ENCODE measurements at regions not wholly inside any gene's neighbourhood (a gene's known extent, or its start where the extent isn't known, plus 50 kb on each side); places are given as distances from the start of the nearest gene placed in this dataset.
"Not testable (repeated sequence)": the region's sequence is repeated elsewhere in the genome, so short reads cannot be mapped to it uniquely, and the experiment has no call there.

DNA sequence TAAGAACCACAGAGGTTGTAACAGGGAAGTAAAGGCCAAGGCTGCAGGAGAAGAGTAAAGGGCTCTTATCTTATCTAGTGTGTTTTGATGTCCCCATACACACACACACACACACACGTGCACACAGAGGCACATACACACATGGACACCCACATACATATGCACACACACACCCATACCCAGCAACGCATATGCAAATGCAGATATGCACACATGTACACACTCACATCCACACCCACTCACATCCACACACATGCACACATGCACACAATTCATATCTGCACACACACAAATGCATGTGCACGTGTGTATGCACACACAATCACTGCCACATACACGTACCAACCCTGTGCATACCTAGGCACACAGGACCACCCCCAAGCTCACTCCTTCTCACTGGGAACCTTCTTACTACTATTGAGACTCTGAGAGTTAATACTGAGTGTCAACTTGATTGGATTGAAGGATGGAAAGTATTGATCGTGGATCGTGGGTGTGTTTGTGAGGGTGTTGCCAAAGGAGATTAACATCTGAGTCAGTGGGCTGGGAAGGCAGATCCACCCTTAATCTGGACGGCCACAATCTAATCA lies 99.0 kb upstream of the AKAP13 start:
- Mint-ChIP-seq H3K9me3 (no peaks in the 10 kb centered on the region), H3K27ac (no peak overlapping the region), H3K36me3 (ENCODE audit: low read depth) (no peaks in the 10 kb centered on the region), H3K27me3 (ENCODE audit: low read depth) (peaks cover 13% of the 10 kb centered on the region), H3K4me3 (no peak overlapping the region), H3K4me1 (ENCODE audit: low read depth) (peaks cover 10% of the 10 kb centered on the region)
- DNase-seq (ENCODE audit: low spot score), result no peak

DNA sequence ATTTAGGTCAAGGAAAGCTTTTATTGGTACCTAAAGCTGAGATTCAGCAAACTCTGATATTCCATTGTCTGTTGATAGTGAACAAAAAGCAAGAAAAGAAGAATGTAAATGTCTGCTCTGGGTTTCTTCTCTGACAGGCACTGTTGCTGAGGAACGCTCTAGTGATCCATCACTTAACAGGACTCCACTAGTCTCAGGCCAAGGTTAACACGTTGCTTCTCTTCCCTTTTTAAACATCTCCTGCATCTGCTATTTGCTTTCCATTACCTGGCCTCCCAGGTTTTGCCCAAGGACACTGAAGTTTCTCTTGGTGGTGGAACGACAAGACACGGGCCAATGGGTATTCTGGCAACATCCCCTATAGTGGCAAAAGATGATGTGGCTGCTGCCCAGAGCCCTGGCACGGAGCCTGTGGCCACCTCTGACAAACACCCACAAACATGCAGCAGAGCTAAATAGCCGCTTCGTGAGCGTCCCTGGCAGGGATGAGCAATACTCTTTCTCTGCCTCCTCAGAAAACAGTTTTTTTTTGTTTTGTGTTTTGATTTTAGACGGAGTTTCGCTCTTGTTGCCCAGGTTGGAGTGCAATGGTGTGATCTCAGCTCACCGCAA lies 97.8 kb upstream of the AKAP13 start:
- no peak for DNase-seq (ENCODE audit: low spot score)
- H3K27me3 Mint-ChIP-seq (ENCODE audit: low read depth), result peaks cover 19% of the 10 kb centered on the region
- no peaks in the 10 kb centered on the region for H3K36me3 Mint-ChIP-seq (ENCODE audit: low read depth)
- no peak overlapping the region for H3K4me3 Mint-ChIP-seq
- no peaks in the 10 kb centered on the region for H3K9me3 Mint-ChIP-seq
- peaks cover 10% of the 10 kb centered on the region for H3K4me1 Mint-ChIP-seq (ENCODE audit: low read depth)
- H3K27ac Mint-ChIP-seq, result no peak overlapping the region

DNA sequence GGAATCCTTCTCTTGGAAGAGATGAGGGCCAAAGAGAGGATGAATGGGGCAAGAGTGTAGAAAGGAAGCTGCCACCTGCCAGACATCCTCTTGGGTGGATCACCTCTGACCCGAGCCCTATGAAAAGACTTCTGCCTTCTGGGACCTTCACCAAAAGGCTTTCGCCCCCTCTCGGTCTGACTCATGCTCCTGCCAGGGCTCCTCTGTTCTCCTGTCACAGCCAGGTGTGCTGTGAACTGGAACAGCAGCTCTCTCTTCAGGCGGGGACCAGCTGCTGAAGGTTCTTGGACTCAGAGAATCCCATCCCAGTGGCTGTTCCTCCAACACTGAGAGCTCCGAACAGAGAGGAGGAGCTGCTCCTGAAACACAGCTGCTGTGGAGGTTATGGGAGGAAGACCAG lies 96.6 kb upstream of the AKAP13 start:
- H3K27me3 Mint-ChIP-seq (ENCODE audit: low read depth), result peaks cover 26% of the 10 kb centered on the region
- not testable (repeated sequence) for H3K4me1 Mint-ChIP-seq (ENCODE audit: low read depth); H3K36me3 Mint-ChIP-seq (ENCODE audit: low read depth); H3K9me3 Mint-ChIP-seq; DNase-seq (ENCODE audit: low spot score); H3K4me3 Mint-ChIP-seq; H3K27ac Mint-ChIP-seq

DNA sequence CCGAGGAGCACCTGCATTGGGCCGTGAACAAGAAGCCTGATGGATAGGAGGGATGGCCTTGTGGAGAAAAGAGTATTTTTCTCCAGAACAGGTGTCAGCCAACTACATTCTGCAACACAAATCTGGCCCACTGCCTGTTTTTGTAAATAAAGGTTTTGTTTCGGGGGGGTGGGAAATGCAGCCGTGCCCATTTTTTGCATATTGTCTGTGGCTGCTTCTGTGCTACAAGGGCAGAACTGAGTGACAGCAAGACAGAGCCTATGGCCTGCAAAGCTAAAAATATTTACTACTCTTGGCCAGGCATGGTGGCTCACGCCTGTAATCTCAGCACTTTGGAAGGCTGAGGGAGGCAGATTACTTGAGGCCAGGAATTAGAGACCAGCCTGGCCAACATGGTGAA lies 95.9 kb upstream of the AKAP13 start:
- no peaks in the 10 kb centered on the region for H3K36me3 Mint-ChIP-seq (ENCODE audit: low read depth)
- H3K27ac Mint-ChIP-seq, result no peak overlapping the region
- no peak overlapping the region for H3K4me3 Mint-ChIP-seq
- peaks cover 8% of the 10 kb centered on the region for H3K4me1 Mint-ChIP-seq (ENCODE audit: low read depth)
- H3K27me3 Mint-ChIP-seq (ENCODE audit: low read depth), result peaks cover 27% of the 10 kb centered on the region
- no peaks in the 10 kb centered on the region for H3K9me3 Mint-ChIP-seq
- DNase-seq (ENCODE audit: low spot score), result no peak

DNA sequence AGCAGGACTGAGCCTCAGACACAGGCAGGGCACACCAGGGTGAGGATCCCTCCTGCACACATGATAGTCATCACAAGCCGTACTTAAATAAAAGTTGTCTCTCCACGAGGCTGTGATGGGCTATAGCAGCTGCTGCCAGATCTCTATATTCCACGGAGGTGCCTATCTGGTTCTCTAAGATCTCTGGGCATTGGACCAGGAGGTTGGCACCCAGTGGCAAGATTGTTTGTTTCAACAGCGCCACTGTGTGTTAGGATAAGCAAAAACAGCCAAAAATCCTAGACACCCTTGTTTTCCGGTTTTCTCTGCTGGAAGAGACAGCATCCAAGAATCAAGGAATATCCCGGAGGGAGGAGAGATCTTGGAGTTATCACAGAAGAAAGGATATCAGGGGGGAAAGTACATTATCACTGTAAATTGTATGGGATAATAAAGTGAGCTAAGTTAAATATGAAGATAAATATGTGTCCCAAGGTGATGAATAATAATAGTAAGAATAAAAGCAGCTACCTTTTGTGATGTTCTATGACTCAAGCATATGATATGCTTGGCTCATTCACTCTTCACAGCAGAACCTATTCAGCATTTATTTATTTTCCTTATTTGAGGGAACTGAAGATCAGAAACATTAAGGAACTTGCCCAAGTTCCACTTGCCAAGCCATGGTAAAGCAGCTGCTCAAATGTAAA lies 90.6 kb upstream of the AKAP13 start:
- Mint-ChIP-seq H3K9me3 (no peaks in the 10 kb centered on the region), H3K4me3 (no peak overlapping the region), H3K27ac (no peak overlapping the region), H3K27me3 (ENCODE audit: low read depth) (peaks cover 39% of the 10 kb centered on the region), H3K4me1 (ENCODE audit: low read depth) (no peaks in the 10 kb centered on the region), H3K36me3 (ENCODE audit: low read depth) (no peaks in the 10 kb centered on the region)
- DNase-seq (ENCODE audit: low spot score), result no peak

DNA sequence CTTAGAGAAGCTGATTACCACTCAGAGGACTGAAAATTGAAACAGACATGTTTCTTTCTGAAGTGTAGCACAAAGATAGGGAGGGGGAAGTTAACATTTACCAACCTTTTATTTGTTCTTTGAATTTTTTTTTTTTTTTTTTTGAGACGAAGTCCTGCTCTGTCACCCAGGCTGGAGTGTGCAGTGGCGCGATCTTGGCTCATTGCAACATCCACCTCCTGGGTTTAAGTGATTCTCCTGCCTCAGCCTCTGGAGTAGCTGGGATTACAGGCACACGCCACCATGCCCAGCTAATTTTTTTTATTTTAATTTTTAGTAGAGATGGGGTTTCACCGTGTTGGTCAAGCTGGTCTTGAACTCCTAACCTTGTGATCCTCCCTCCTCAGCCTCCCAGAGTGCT lies 87.8 kb upstream of the AKAP13 start:
- H3K4me3 Mint-ChIP-seq; H3K9me3 Mint-ChIP-seq; DNase-seq (ENCODE audit: low spot score); H3K27ac Mint-ChIP-seq; H3K36me3 Mint-ChIP-seq (ENCODE audit: low read depth): not testable (repeated sequence)
- H3K4me1 Mint-ChIP-seq (ENCODE audit: low read depth), result peaks cover 14% of the 10 kb centered on the region
- H3K27me3 Mint-ChIP-seq (ENCODE audit: low read depth), result peaks cover 26% of the 10 kb centered on the region

DNA sequence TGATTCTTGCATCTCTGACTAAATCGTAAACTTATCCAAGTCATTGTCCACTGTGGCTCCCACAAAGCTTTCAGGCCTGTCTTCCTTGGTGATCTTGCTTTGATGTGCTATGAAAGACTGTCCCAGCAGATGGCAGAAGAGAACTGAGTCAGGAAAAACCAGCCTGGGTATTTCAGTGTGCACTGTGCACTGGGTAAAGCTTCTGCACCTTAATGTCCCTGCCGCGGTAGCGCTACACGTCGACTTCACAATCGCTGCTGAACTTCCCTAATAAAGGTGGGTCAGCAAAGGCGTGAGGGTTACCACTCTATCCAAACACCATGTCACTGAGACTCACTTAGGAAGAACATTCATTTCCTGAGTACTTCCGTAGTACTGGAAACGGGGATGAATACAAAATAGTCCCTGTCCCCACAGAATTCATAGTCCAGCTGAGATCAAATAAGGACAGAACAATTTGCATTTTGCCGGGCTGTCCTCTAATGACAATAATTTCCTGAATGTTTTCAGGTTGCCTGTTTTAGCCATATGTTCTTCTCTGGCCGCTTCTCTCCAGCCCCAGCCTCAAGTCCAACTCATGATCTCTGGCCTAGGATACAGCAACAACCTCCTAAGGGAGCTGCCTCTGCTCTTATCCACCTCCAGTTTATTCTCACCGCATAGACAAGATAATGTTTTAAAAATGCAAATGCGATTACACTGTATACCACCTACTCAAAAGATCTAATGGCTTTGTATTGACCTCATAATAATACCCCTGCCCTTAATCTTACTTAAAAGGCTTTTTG lies 83.6 kb upstream of the AKAP13 start:
- no peaks in the 10 kb centered on the region for H3K9me3 Mint-ChIP-seq
- peaks cover 18% of the 10 kb centered on the region for H3K4me1 Mint-ChIP-seq (ENCODE audit: low read depth)
- peak; percentile 65 for DNase-seq (ENCODE audit: low spot score)
- peak overlapping the region; percentile 58 for H3K4me3 Mint-ChIP-seq
- no peak overlapping the region for H3K27ac Mint-ChIP-seq
- no peaks in the 10 kb centered on the region for H3K36me3 Mint-ChIP-seq (ENCODE audit: low read depth)
- peaks cover 4% of the 10 kb centered on the region for H3K27me3 Mint-ChIP-seq (ENCODE audit: low read depth)

DNA sequence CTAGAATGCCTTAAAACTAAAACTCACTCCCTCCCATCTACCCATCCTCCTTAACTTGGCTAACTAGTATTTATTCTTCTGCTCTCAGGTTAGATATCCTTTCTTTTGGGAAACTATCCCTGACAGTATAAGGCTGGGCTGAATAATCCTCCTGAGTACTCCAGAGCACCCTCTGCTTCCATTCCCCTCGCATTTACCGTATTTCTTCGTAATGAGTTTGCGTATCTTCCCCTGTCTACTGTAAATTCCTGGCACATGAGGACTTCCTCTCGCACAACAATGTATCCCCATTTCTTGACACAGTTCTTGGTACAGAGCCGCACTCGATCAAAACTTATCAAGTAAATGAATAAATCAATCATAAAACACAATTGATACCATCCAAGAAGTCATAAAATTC lies 82.9 kb upstream of the AKAP13 start:
- no peaks in the 10 kb centered on the region for H3K36me3 Mint-ChIP-seq (ENCODE audit: low read depth)
- no peak overlapping the region for H3K4me3 Mint-ChIP-seq
- no peak overlapping the region for H3K27ac Mint-ChIP-seq
- no peak for DNase-seq (ENCODE audit: low spot score)
- no peaks in the 10 kb centered on the region for H3K9me3 Mint-ChIP-seq
- no peaks in the 10 kb centered on the region for H3K27me3 Mint-ChIP-seq (ENCODE audit: low read depth)
- peaks cover 21% of the 10 kb centered on the region for H3K4me1 Mint-ChIP-seq (ENCODE audit: low read depth)

DNA sequence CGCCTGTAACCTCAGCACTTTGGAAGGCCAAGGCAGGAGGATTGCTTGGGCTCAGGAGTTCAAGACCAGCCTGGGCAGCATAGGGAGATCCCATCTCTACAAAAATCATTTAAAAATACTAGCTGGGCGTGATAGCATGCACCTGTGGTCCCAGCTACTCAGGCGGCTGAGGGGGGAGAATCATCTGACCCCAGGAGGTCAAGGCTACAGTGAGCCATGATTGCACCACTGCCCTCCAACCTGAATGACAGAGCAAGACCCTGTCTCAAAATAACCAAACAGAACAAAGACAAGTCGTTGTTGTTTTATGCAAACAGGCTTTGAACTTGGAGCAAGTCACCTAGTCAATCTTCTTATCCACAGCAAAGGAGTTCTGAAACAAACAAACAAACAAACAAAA lies 82.0 kb upstream of the AKAP13 start:
- H3K27me3 Mint-ChIP-seq (ENCODE audit: low read depth), result no peaks in the 10 kb centered on the region
- peaks cover 21% of the 10 kb centered on the region for H3K4me1 Mint-ChIP-seq (ENCODE audit: low read depth)
- H3K27ac Mint-ChIP-seq, result no peak overlapping the region
- H3K4me3 Mint-ChIP-seq, result no peak overlapping the region
- H3K36me3 Mint-ChIP-seq (ENCODE audit: low read depth), result no peaks in the 10 kb centered on the region
- DNase-seq (ENCODE audit: low spot score), result no peak
- no peaks in the 10 kb centered on the region for H3K9me3 Mint-ChIP-seq

DNA sequence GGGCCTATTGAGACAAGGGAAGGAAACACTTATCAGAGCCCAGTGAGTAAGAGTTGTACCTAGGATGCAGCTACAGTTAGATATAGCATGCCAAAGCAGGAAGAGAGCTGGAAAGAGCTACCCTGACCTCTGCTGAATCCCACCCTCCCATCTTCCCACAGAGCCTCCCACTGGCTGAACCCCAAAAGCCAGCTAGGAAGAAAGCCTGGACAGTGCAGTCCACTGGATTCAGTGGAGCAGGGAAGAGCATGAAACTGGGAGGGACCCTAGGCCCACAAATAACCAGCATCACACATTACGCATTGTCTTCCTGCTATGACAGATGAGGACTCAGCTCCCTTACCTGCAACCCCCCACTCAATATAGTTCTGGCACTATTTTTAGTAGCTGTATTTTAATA lies 81.5 kb upstream of the AKAP13 start:
- Mint-ChIP-seq H3K36me3 (ENCODE audit: low read depth) (no peaks in the 10 kb centered on the region), H3K4me1 (ENCODE audit: low read depth) (peaks cover 21% of the 10 kb centered on the region), H3K9me3 (no peaks in the 10 kb centered on the region), H3K4me3 (no peak overlapping the region), H3K27ac (no peak overlapping the region), H3K27me3 (ENCODE audit: low read depth) (no peaks in the 10 kb centered on the region)
- DNase-seq (ENCODE audit: low spot score), result no peak

DNA sequence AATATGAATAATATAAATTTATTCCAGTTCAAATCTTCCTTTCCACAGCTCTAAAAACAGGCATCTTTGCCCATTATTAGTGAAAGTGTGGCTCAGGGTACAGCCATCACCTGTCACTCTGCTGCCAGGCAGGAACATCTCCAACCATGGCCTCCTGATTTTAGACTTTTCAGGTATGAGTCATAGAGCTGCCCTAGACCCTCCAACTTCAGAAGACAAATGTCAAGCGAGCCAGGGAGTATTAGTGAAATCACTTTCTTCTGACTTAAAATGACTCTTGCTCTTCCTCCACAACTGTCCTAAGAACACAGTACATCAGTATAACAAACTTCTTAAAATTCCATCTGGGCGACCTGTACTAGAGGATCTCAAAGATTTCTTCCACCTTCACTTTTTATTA lies 78.1 kb upstream of the AKAP13 start:
- no peak for DNase-seq (ENCODE audit: low spot score)
- Mint-ChIP-seq H3K4me3 (no peak overlapping the region), H3K27ac (no peak overlapping the region), H3K9me3 (no peaks in the 10 kb centered on the region), H3K4me1 (ENCODE audit: low read depth) (peaks cover 18% of the 10 kb centered on the region), H3K36me3 (ENCODE audit: low read depth) (no peaks in the 10 kb centered on the region), H3K27me3 (ENCODE audit: low read depth) (no peaks in the 10 kb centered on the region)

DNA sequence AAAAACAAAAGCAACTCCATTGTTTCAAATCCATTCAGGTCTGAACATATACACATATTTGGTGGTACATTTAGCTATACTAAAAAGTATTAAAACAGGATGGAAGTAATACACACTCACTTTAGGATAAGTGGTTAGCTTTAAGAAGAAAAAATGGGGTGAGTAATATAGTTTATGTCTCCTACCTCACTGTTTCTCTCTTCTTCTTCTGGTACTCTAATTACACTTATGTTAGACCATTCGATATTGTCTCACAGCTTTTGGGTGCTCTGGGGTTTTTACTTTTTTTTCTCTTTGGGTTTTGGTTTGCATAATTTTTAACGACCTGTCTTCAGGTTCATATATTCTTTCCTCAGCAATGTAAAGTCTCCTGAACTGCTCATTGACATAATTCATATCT lies 75.4 kb upstream of the AKAP13 start:
- H3K9me3 Mint-ChIP-seq, result peaks cover 3% of the 10 kb centered on the region
- no peak overlapping the region for H3K27ac Mint-ChIP-seq

DNA sequence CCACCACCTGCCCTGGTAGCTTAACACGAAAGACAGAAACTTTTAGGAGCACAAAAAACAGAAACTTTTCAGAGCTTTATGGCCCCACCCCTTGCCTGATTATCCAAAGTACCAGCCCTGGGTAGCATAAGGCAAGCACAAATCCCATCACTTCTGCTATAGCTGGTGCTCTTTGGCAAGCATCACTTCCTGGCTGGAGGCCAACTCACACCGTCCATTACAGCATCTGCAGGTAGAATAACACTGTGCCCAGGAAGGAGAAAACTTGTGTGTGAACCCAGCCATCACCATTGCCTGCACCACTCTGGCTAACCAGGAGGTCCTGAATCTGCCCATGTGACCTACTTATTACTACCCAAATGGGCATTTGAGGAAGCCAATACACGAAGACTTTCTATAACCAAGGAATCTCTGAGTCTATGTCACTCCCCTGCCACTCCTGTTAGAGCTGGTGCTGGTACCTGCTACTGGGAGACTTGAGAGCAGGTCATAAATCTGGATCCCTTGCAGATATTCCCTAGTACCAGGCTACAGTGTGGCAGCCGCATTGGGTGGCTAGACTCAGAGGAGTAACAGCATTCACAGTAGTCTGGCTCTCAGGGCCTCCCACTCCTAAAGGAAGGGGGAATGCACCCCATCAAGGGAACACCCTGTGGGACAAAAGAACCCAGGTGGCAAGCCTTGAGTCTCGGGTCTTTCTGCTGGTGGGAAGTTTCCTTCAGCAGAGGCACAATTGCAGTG lies 73.3 kb upstream of the AKAP13 start:
- no peak for DNase-seq (ENCODE audit: low spot score)

More for the DNA sequence above, 75.4 kb upstream of the AKAP13 start:
- H3K4me3 Mint-ChIP-seq, result no peak overlapping the region
- H3K36me3 Mint-ChIP-seq (ENCODE audit: low read depth), result peaks cover under 1% of the 10 kb centered on the region
- peaks cover 27% of the 10 kb centered on the region for H3K4me1 Mint-ChIP-seq (ENCODE audit: low read depth)
- H3K27me3 Mint-ChIP-seq (ENCODE audit: low read depth), result no peaks in the 10 kb centered on the region
- DNase-seq (ENCODE audit: low spot score), result no peak

DNA sequence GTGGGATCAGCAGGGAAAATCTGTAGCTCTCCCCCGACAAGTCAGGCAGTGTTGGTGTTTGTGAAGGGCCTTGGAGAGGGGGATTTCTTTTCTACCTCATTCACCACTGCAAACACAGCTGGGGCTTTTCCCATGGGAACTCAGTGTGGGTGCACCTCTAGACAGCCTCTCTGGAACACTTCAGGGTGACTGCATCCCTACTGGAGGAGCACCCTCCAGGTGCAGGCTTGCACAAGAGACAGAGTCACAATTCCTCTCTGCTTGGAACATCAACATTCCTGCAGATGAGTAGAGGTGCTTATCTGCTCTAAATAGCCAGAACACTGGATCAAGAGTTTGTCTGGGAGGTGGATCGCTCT lies 72.7 kb upstream of the AKAP13 start:
- peaks cover 28% of the 10 kb centered on the region for H3K4me1 Mint-ChIP-seq (ENCODE audit: low read depth)
- H3K27ac Mint-ChIP-seq, result no peak overlapping the region
- no peak overlapping the region for H3K4me3 Mint-ChIP-seq

More for the DNA sequence above, 73.3 kb upstream of the AKAP13 start:
- peaks cover 3% of the 10 kb centered on the region for H3K9me3 Mint-ChIP-seq
- H3K36me3 Mint-ChIP-seq (ENCODE audit: low read depth), result peaks cover 2% of the 10 kb centered on the region
- peaks cover 27% of the 10 kb centered on the region for H3K4me1 Mint-ChIP-seq (ENCODE audit: low read depth)
- H3K4me3 Mint-ChIP-seq, result no peak overlapping the region
- no peaks in the 10 kb centered on the region for H3K27me3 Mint-ChIP-seq (ENCODE audit: low read depth)
- H3K27ac Mint-ChIP-seq, result no peak overlapping the region

More for the DNA sequence above, 72.7 kb upstream of the AKAP13 start:
- Mint-ChIP-seq H3K9me3 (peaks cover 3% of the 10 kb centered on the region), H3K27me3 (ENCODE audit: low read depth) (no peaks in the 10 kb centered on the region), H3K36me3 (ENCODE audit: low read depth) (peaks cover 2% of the 10 kb centered on the region)
- DNase-seq (ENCODE audit: low spot score), result no peak
